ENCODE measurements at regions not wholly inside any gene's neighbourhood (a gene's known extent, or its start where the extent isn't known, plus 50 kb on each side); places are given as distances from the start of the nearest gene placed in this dataset.

- Histone ChIP-seq H3K9ac (ENCODE audit: low read depth, low read length) (no peak overlapping the region), H3K9me3 (ENCODE audit: insufficient read depth, low read depth, low read length) (no peaks in the 10 kb centered on the region), H3K27ac (ENCODE audit: low read depth, low read length) (no peak overlapping the region), H3K4me1 (ENCODE audit: insufficient read depth, low read length) (peaks cover 9% of the 10 kb centered on the region), H3K27me3 (ENCODE audit: insufficient read depth, low read length) (no peaks in the 10 kb centered on the region), H3K36me3 (ENCODE audit: insufficient read depth, low read length) (no peaks in the 10 kb centered on the region), H3K4me3 (ENCODE audit: low read length) (no peak overlapping the region)
- WGBS: 83% methylated on average over 5 of the region's 5 CpGs
Measured at GRCh38 chr15:98438326-98438725, 210.0 kb upstream of the IGF1R start.

GRCh38 chr15:98438907-98439306 is 209.4 kb upstream of the IGF1R start:
- Histone ChIP-seq H3K4me1 (ENCODE audit: insufficient read depth, low read length) (peaks cover 10% of the 10 kb centered on the region), H3K27me3 (ENCODE audit: insufficient read depth, low read length) (no peaks in the 10 kb centered on the region), H3K4me3 (ENCODE audit: low read length) (no peak overlapping the region), H3K27ac (ENCODE audit: low read depth, low read length) (no peak overlapping the region), H3K9me3 (ENCODE audit: insufficient read depth, low read depth, low read length) (no peaks in the 10 kb centered on the region), H3K9ac (ENCODE audit: low read depth, low read length) (no peak overlapping the region), H3K36me3 (ENCODE audit: insufficient read depth, low read length) (no peaks in the 10 kb centered on the region)
- 96% methylated on average over 7 of the region's 7 CpGs for WGBS

- Histone ChIP-seq H3K4me3 (ENCODE audit: low read length) (no peak overlapping the region), H3K27me3 (ENCODE audit: insufficient read depth, low read length) (no peaks in the 10 kb centered on the region), H3K9ac (ENCODE audit: low read depth, low read length) (no peak overlapping the region), H3K9me3 (ENCODE audit: insufficient read depth, low read depth, low read length) (no peaks in the 10 kb centered on the region), H3K36me3 (ENCODE audit: insufficient read depth, low read length) (no peaks in the 10 kb centered on the region), H3K4me1 (ENCODE audit: insufficient read depth, low read length) (peaks cover 10% of the 10 kb centered on the region), H3K27ac (ENCODE audit: low read depth, low read length) (no peak overlapping the region)
- 87% methylated on average over 6 of the region's 6 CpGs for WGBS
Measured at GRCh38 chr15:98439523-98439942, 208.8 kb upstream of the IGF1R start.

GRCh38 chr15:98440917-98441316 is 207.4 kb upstream of the IGF1R start:
- H3K27ac ChIP-seq (ENCODE audit: low read depth, low read length): no peak overlapping the region

GRCh38 chr15:98441599-98441998 is 206.7 kb upstream of the IGF1R start:
- peaks cover 10% of the 10 kb centered on the region for H3K4me1 ChIP-seq (ENCODE audit: insufficient read depth, low read length)
- no peaks in the 10 kb centered on the region for H3K27me3 ChIP-seq (ENCODE audit: insufficient read depth, low read length)
- no peaks in the 10 kb centered on the region for H3K9me3 ChIP-seq (ENCODE audit: insufficient read depth, low read depth, low read length)
- H3K9ac ChIP-seq (ENCODE audit: low read depth, low read length): no peak overlapping the region
- no peaks in the 10 kb centered on the region for H3K36me3 ChIP-seq (ENCODE audit: insufficient read depth, low read length)
- WGBS: 58% methylated on average over 3 of the region's 5 CpGs
- no peak overlapping the region for H3K27ac ChIP-seq (ENCODE audit: low read depth, low read length)
- no peak overlapping the region for H3K4me3 ChIP-seq (ENCODE audit: low read length)

More at GRCh38 chr15:98440917-98441316, 207.4 kb upstream of the IGF1R start:
- H3K36me3 ChIP-seq (ENCODE audit: insufficient read depth, low read length): no peaks in the 10 kb centered on the region
- no peak overlapping the region for H3K9ac ChIP-seq (ENCODE audit: low read depth, low read length)
- no peaks in the 10 kb centered on the region for H3K27me3 ChIP-seq (ENCODE audit: insufficient read depth, low read length)
- no peaks in the 10 kb centered on the region for H3K9me3 ChIP-seq (ENCODE audit: insufficient read depth, low read depth, low read length)
- 80% methylated on average over 8 of the region's 8 CpGs for WGBS
- H3K4me3 ChIP-seq (ENCODE audit: low read length): no peak overlapping the region
- peaks cover 10% of the 10 kb centered on the region for H3K4me1 ChIP-seq (ENCODE audit: insufficient read depth, low read length)

- WGBS: 28% methylated on average over 4 of the region's 4 CpGs
- no peaks in the 10 kb centered on the region for H3K36me3 ChIP-seq (ENCODE audit: insufficient read depth, low read length)
- no peak overlapping the region for H3K4me3 ChIP-seq (ENCODE audit: low read length)
- no peak overlapping the region for H3K27ac ChIP-seq (ENCODE audit: low read depth, low read length)
- H3K4me1 ChIP-seq (ENCODE audit: insufficient read depth, low read length): peaks cover 10% of the 10 kb centered on the region
- H3K27me3 ChIP-seq (ENCODE audit: insufficient read depth, low read length): no peaks in the 10 kb centered on the region
- H3K9ac ChIP-seq (ENCODE audit: low read depth, low read length): no peak overlapping the region
- no peaks in the 10 kb centered on the region for H3K9me3 ChIP-seq (ENCODE audit: insufficient read depth, low read depth, low read length)
Measured at GRCh38 chr15:98442379-98442833, 205.9 kb upstream of the IGF1R start.

GRCh38 chr15:98442901-98443300 is 205.4 kb upstream of the IGF1R start:
- Histone ChIP-seq H3K4me3 (ENCODE audit: low read length) (no peak overlapping the region), H3K9ac (ENCODE audit: low read depth, low read length) (no peak overlapping the region), H3K9me3 (ENCODE audit: insufficient read depth, low read depth, low read length) (no peaks in the 10 kb centered on the region), H3K27ac (ENCODE audit: low read depth, low read length) (no peak overlapping the region), H3K4me1 (ENCODE audit: insufficient read depth, low read length) (peaks cover 10% of the 10 kb centered on the region), H3K27me3 (ENCODE audit: insufficient read depth, low read length) (no peaks in the 10 kb centered on the region), H3K36me3 (ENCODE audit: insufficient read depth, low read length) (no peaks in the 10 kb centered on the region)
- 85% methylated on average over 3 of the region's 3 CpGs for WGBS

GRCh38 chr15:98443526-98443925 is 204.8 kb upstream of the IGF1R start:
- no peaks in the 10 kb centered on the region; the same call in 1 of the 2 replicates for H3K9me3 ChIP-seq (ENCODE audit: insufficient read depth, low read depth, low read length)
- H3K27ac ChIP-seq (ENCODE audit: low read depth, low read length): no peak overlapping the region
- H3K9ac ChIP-seq (ENCODE audit: low read depth, low read length): no peak overlapping the region
- no peak overlapping the region for H3K4me3 ChIP-seq (ENCODE audit: low read length)
- H3K4me1 ChIP-seq (ENCODE audit: insufficient read depth, low read length): peaks cover 10% of the 10 kb centered on the region
- no peaks in the 10 kb centered on the region for H3K36me3 ChIP-seq (ENCODE audit: insufficient read depth, low read length)
- no peaks in the 10 kb centered on the region for H3K27me3 ChIP-seq (ENCODE audit: insufficient read depth, low read length)
- WGBS: 78% methylated on average over 7 of the region's 7 CpGs

GRCh38 chr15:98444138-98444537 is 204.2 kb upstream of the IGF1R start:
- H3K9me3 ChIP-seq (ENCODE audit: insufficient read depth, low read depth, low read length): no peaks in the 10 kb centered on the region; the same call in 1 of the 2 replicates
- H3K4me3 ChIP-seq (ENCODE audit: low read length): no peak overlapping the region
- no peaks in the 10 kb centered on the region for H3K27me3 ChIP-seq (ENCODE audit: insufficient read depth, low read length)
- 81% methylated on average over 9 of the region's 9 CpGs for WGBS
- H3K27ac ChIP-seq (ENCODE audit: low read depth, low read length): no peak overlapping the region
- H3K4me1 ChIP-seq (ENCODE audit: insufficient read depth, low read length): peaks cover 10% of the 10 kb centered on the region
- no peaks in the 10 kb centered on the region for H3K36me3 ChIP-seq (ENCODE audit: insufficient read depth, low read length)
- H3K9ac ChIP-seq (ENCODE audit: low read depth, low read length): no peak overlapping the region

- WGBS: 95% methylated on average over 10 of the region's 11 CpGs
Measured at GRCh38 chr15:98445315-98445714, 203.0 kb upstream of the IGF1R start.

GRCh38 chr15:98446083-98446482 is 202.3 kb upstream of the IGF1R start:
- Histone ChIP-seq H3K4me3 (ENCODE audit: low read length) (no peak overlapping the region), H3K27me3 (ENCODE audit: insufficient read depth, low read length) (peaks cover 3% of the 10 kb centered on the region; the same call in 1 of the 2 replicates), H3K9ac (ENCODE audit: low read depth, low read length) (no peak overlapping the region), H3K27ac (ENCODE audit: low read depth, low read length) (no peak overlapping the region), H3K4me1 (ENCODE audit: insufficient read depth, low read length) (peaks cover 10% of the 10 kb centered on the region), H3K9me3 (ENCODE audit: insufficient read depth, low read depth, low read length) (no peaks in the 10 kb centered on the region; the same call in 1 of the 2 replicates), H3K36me3 (ENCODE audit: insufficient read depth, low read length) (no peaks in the 10 kb centered on the region)
- WGBS: 89% methylated on average over 8 of the region's 8 CpGs

More at GRCh38 chr15:98445315-98445714, 203.0 kb upstream of the IGF1R start:
- Histone ChIP-seq H3K9ac (ENCODE audit: low read depth, low read length) (no peak overlapping the region), H3K27me3 (ENCODE audit: insufficient read depth, low read length) (no peaks in the 10 kb centered on the region), H3K36me3 (ENCODE audit: insufficient read depth, low read length) (no peaks in the 10 kb centered on the region), H3K27ac (ENCODE audit: low read depth, low read length) (no peak overlapping the region), H3K4me3 (ENCODE audit: low read length) (no peak overlapping the region), H3K4me1 (ENCODE audit: insufficient read depth, low read length) (peaks cover 10% of the 10 kb centered on the region), H3K9me3 (ENCODE audit: insufficient read depth, low read depth, low read length) (no peaks in the 10 kb centered on the region; the same call in 1 of the 2 replicates)

GRCh38 chr15:98447069-98447468 is 201.3 kb upstream of the IGF1R start:
- 82% methylated on average over 8 of the region's 8 CpGs for WGBS
- peaks cover 4% of the 10 kb centered on the region; the same call in 1 of the 2 replicates for H3K27me3 ChIP-seq (ENCODE audit: insufficient read depth, low read length)
- peaks cover 10% of the 10 kb centered on the region for H3K4me1 ChIP-seq (ENCODE audit: insufficient read depth, low read length)
- H3K36me3 ChIP-seq (ENCODE audit: insufficient read depth, low read length): no peaks in the 10 kb centered on the region
- H3K9me3 ChIP-seq (ENCODE audit: insufficient read depth, low read depth, low read length): no peaks in the 10 kb centered on the region; the same call in 1 of the 2 replicates
- no peak overlapping the region for H3K9ac ChIP-seq (ENCODE audit: low read depth, low read length)
- H3K4me3 ChIP-seq (ENCODE audit: low read length): no peak overlapping the region
- H3K27ac ChIP-seq (ENCODE audit: low read depth, low read length): no peak overlapping the region
